Cardiac muscle cell (in vitro differentiated cells and primary cell): ENCODE measurements at regions not wholly inside any gene's neighbourhood (a gene's known extent, or its start where the extent isn't known, plus 50 kb on each side); places are given as distances from the start of the nearest gene placed in this dataset.

Experiments used
- DNase-seq, 2 donors: peaks; one replicate each; pipeline versions ENCODE4 v3.0.0 to v3.0.0-alpha.2; 2010 to 2017; ENCODE audit warnings: low read depth in 1 of 2, low spot score in 1 of 2
- H3K27ac ChIP-seq: fragments of 200-600 bp; sonication (generic); 2 replicates; pipeline ENCODE4 v1.5.1; 2016
- H3K27me3 ChIP-seq: fragments of 200-600 bp; sonication (generic); 2 replicates; pipeline ENCODE4 v1.6.0; 2016; ENCODE audit warnings: control low read depth
- H3K36me3 ChIP-seq: fragments of 200-600 bp; sonication (generic); 2 replicates; pipeline ENCODE4 v1.5.1; 2016; ENCODE audit warnings: control low read depth
- H3K4me1 ChIP-seq: fragments of 200-600 bp; sonication (generic); 2 replicates; pipeline ENCODE4 v1.8.1; 2017; ENCODE audit warnings: low read depth, mild to moderate bottlenecking, mixed run types
- H3K4me3 ChIP-seq: fragments of 200-600 bp; sonication (generic); 2 replicates; pipeline ENCODE4 v1.5.1; 2016; ENCODE audit warnings: mild to moderate bottlenecking
- H3K9me3 ChIP-seq: fragments of 200-600 bp; sonication (generic); 2 replicates; pipeline ENCODE4 v1.5.1; 2017; ENCODE audit warnings: low read depth, mild to moderate bottlenecking, control low read depth
- CTCF ChIP-seq: IDR thresholded peaks from 2 replicates; pipeline ENCODE4 v1.5.1; 2012; ENCODE audit warnings: low read depth, mild to moderate bottlenecking, low read length

GRCh38 chr6:1091900-1092299, 220.0 kb upstream of the FOXQ1 start:
- Histone ChIP-seq H3K27ac (no peak overlapping the region), H3K27me3 (no peaks in the 10 kb centered on the region)
- DNase-seq = no peak

DNA sequence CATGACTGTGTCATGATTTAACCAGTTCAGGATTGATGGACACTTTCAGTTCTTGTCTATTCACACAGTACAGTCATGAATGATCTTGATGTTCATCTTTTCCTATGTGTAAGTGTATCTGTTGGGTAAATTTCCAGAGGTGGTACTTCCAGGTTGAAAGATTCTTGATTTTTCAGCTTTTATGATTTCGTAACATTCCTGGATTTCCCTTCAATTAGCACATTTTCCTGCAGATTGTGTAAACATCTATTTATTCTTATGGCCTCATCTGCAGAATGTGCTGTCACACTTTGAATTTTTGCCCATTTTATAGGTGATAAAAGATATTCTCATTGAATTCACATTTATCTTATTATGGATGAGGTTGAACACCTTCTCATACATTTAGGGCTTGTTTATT, 222.0 kb upstream of the FOXQ1 start:
- Histone ChIP-seq H3K4me1 (peaks cover 6% of the 10 kb centered on the region), H3K27me3 (no peaks in the 10 kb centered on the region), H3K27ac (no peak overlapping the region), H3K4me3 (no peak overlapping the region), H3K9me3 (no peaks in the 10 kb centered on the region), H3K36me3 (no peaks in the 10 kb centered on the region)
- no peak for DNase-seq
- TF ChIP-seq CTCF = no peak

More at GRCh38 chr6:1091900-1092299, 220.0 kb upstream of the FOXQ1 start:
- Histone ChIP-seq H3K4me1 (peaks cover 5% of the 10 kb centered on the region), H3K36me3 (no peaks in the 10 kb centered on the region), H3K4me3 (no peak overlapping the region), H3K9me3 (no peaks in the 10 kb centered on the region)
- TF ChIP-seq CTCF = no peak

- no peak overlapping the region for H3K27ac ChIP-seq
- no peak for DNase-seq
These were observed 223.4 kb upstream of the FOXQ1 start for GRCh38 chr6:1088492-1089001.

DNA sequence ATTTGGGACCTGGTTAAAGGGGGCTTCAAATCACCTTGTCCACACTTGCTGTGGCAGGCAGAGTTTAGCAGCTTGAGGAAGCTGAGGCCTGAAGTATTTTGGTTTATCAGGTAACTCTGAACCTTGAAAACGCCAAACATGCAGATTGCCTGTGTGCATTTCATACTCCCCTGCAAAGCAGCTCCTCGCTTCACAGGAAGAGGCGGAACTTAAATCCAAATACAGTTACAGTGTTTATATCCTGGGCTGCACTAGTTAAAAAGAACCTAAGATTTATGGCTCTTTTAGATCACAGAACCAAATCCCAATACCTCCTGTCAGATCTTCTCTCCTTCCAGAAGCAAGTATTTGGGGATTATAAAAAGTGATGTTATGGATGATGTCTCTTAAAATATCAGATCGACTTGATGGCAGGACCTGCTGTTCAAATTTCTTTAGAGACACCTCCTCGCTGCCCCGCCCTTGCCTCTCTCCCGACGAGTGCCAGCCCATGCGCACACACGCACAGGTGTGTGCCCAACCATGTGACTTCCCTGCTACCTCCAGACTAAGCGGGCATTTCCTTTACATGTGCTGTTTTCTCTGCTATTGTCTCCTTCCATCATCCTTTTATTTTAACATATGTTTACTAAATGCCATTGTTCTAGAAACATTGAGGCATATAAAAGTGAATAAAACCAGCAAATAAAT, 224.6 kb upstream of the FOXQ1 start:
- no peaks in the 10 kb centered on the region for H3K36me3 ChIP-seq
- H3K4me3 ChIP-seq = no peak overlapping the region
- H3K4me1 ChIP-seq = peaks cover 6% of the 10 kb centered on the region
- no peaks in the 10 kb centered on the region for H3K27me3 ChIP-seq
- no peaks in the 10 kb centered on the region for H3K9me3 ChIP-seq
- peak overlapping the region; percentile 60 for H3K27ac ChIP-seq
- no peak for DNase-seq
- TF ChIP-seq CTCF = no peak

More at GRCh38 chr6:1088492-1089001, 223.4 kb upstream of the FOXQ1 start:
- H3K9me3 ChIP-seq = no peaks in the 10 kb centered on the region
- H3K4me3 ChIP-seq = no peak overlapping the region
- no peak for TF ChIP-seq CTCF
- no peaks in the 10 kb centered on the region for H3K36me3 ChIP-seq
- H3K4me1 ChIP-seq = peaks cover 6% of the 10 kb centered on the region
- no peaks in the 10 kb centered on the region for H3K27me3 ChIP-seq

DNA sequence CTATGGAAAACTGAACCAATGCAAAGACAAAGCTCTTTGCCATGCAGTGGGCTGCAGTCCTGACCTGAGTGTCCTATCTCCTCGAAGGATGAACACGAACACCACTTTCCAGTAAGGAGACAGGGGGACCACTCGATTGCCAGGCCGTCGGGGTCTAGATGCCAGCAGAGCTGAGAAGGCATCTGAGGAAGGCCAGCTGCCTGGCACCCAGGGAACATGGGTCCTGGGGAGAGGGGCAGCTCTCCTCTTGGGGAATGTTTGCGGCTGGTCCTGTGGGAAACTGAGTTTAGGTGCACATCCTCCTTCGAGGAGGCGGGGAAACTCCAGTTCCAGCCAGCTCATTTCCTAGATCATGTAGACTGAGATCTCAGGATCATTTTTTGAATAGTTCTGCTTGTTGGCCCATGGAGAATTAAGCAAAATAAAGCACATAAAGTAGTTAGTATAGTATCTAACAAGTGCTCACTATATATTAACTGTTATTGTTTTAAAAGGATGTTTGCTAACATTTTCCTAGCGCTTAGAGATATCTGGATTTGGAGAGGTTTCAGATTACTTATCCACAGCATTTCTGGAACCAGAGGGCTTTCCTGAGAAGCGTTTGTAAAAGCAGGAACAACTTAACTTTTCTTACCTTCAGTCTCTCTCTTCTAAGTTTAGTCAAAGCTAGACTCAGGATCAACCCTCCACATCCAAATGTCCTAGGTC, 225.3 kb upstream of the FOXQ1 start:
- peaks cover 6% of the 10 kb centered on the region for H3K4me1 ChIP-seq
- TF ChIP-seq CTCF = no peak
- no peaks in the 10 kb centered on the region for H3K27me3 ChIP-seq
- no peak for DNase-seq
- no peak overlapping the region for H3K4me3 ChIP-seq
- H3K9me3 ChIP-seq = no peaks in the 10 kb centered on the region
- no peaks in the 10 kb centered on the region for H3K36me3 ChIP-seq
- peak overlapping the region; percentile 60 for H3K27ac ChIP-seq
